Breast epithelium (tissue), 4 donors: ENCODE measurements at regions not wholly inside any gene's neighbourhood (a gene's known extent, or its start where the extent isn't known, plus 50 kb on each side); places are given as distances from the start of the nearest gene placed in this dataset.
"Not testable (repeated sequence)": the region's sequence is repeated elsewhere in the genome, so short reads cannot be mapped to it uniquely, and the experiment has no call there.

Experiments used
- DNase-seq, 2 donors: peaks; one replicate each; pipeline ENCODE4 v3.0.0-alpha.2; 2019; ENCODE audit warnings: low spot score in 2 of 2
- H3K27ac ChIP-seq, 2 donors: fragments of 200-600 bp; sonication (generic) in 1 of 2; one replicate each; pipeline ENCODE4 v1.5.1; 2016 to 2019; ENCODE audit warnings: mild to moderate bottlenecking in 1 of 2
- H3K27me3 ChIP-seq, 2 donors: fragments of 200-600 bp; sonication (generic) in 1 of 2; one replicate each; pipeline versions ENCODE4 v1.5.1 to v1.6.0; 2017 to 2019; ENCODE audit warnings: control low read depth in 1 of 2, mild to moderate bottlenecking in 1 of 2
- H3K36me3 ChIP-seq: fragments of 200-600 bp; one replicate; pipeline ENCODE4 v1.5.1; 2019
- H3K4me1 ChIP-seq, 2 donors: fragments of 200-600 bp; sonication (generic); one replicate each; pipeline ENCODE4 v1.5.1; 2016 to 2019; ENCODE audit warnings: control low read depth in 1 of 2
- H3K4me3 ChIP-seq, 3 donors: fragments of 200-600 bp; sonication (generic); 1 replicate in 2 of 3; 2 replicates in 1 of 3; pipeline ENCODE4 v1.5.1; 2016 to 2019; ENCODE audit warnings: mild to moderate bottlenecking in 3 of 3, moderate library complexity in 2 of 3
- H3K9me3 ChIP-seq, 2 donors: fragments of 200-600 bp; sonication (generic) in 1 of 2; one replicate each; pipeline ENCODE4 v1.5.1; 2016 to 2019; ENCODE audit warnings: control low read depth in 1 of 2
- CTCF ChIP-seq, 3 donors: fragments of 450-650 bp; IDR thresholded peaks; one replicate each; pipeline ENCODE4 v1.5.1; 2016 to 2017; ENCODE audit warnings: antibody characterized with exemption in 3 of 3, mild to moderate bottlenecking in 3 of 3, moderate library complexity in 3 of 3
- POLR2A ChIP-seq: fragments of 450-650 bp; IDR thresholded peaks from one replicate; pipeline ENCODE4 v1.6.1; 2016; ENCODE audit warnings: antibody characterized with exemption, mild to moderate bottlenecking, moderate library complexity
- POLR2AphosphoS5 ChIP-seq, 3 donors: sonication (generic); formaldehyde crosslinking; IDR thresholded peaks; one replicate each; pipeline ENCODE4 v1.6.1; 2017; ENCODE audit warnings: antibody characterized with exemption in 3 of 3
- intact Hi-C: fragments of 100-400 bp; cut with DNase I; formaldehyde crosslinking; loops from one replicate; pipeline ENCODE4 v1.15.1; 2023; ENCODE audit warnings: low total_unique reads

- intact Hi-C loops = no loop called here
Measured at GRCh38 chr1:120954736-120955135, 65.2 kb downstream of the PPIAL4A start.

GRCh38 chr1:120955961-120956360, 66.4 kb downstream of the PPIAL4A start:
- DNase-seq, H3K36me3 ChIP-seq, H3K4me3 ChIP-seq, H3K27ac ChIP-seq, H3K4me1 ChIP-seq, H3K9me3 ChIP-seq, H3K27me3 ChIP-seq, intact Hi-C loops: not testable (repeated sequence)

More at GRCh38 chr1:120954736-120955135, 65.2 kb downstream of the PPIAL4A start:
- TF ChIP-seq POLR2AphosphoS5 (IDR thresholded peaks at IDR 0.05) (no peak), POLR2A (no peak), CTCF (IDR thresholded peaks at IDR 0.05) (no peak)
- no peak for DNase-seq
- no peaks in the 10 kb centered on the region for H3K27me3 ChIP-seq
- no peaks in the 10 kb centered on the region for H3K36me3 ChIP-seq
- H3K27ac ChIP-seq = no peak overlapping the region
- no peaks in the 10 kb centered on the region for H3K4me1 ChIP-seq
- H3K4me3 ChIP-seq = no peak overlapping the region
- no peaks in the 10 kb centered on the region for H3K9me3 ChIP-seq

GRCh38 chr1:120966018-120966417, 76.4 kb downstream of the PPIAL4A start:
- H3K27ac ChIP-seq, DNase-seq, H3K4me3 ChIP-seq, H3K4me1 ChIP-seq, H3K27me3 ChIP-seq, H3K36me3 ChIP-seq, H3K9me3 ChIP-seq, intact Hi-C loops: not testable (repeated sequence)

DNA sequence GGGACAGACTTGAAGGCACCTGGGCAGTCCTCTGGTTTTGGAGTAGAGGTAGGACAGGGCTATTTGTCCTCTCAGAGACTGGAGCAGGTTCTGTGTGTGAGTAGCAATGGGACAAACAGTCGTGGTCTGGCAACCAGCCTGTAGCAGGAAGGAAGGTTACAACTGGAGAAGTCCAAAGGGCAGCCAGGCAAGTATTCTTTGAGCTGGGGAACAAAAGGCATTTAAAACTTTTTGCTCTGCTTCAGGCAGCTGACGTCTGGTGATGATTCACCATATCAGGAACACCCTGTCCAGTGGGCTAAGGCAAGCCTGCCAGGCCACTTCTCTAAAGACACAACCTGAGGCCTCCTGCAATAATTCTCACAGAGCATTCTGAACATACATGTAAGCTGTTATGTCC, 83.3 kb downstream of the PPIAL4A start:
- H3K36me3 ChIP-seq, H3K27me3 ChIP-seq, H3K4me1 ChIP-seq, intact Hi-C loops, H3K4me3 ChIP-seq, H3K9me3 ChIP-seq: not testable (repeated sequence)
- peak in 1 of 2 donors; percentile 67 for DNase-seq
- TF ChIP-seq POLR2AphosphoS5 (IDR thresholded peaks at IDR 0.05) = peak in 1 of 3 donors; percentile 19
- H3K27ac ChIP-seq = peak overlapping the region in 1 of 2 donors; percentile 16

GRCh38 chr1:120973836-120974235, 84.3 kb downstream of the PPIAL4A start:
- DNase-seq, H3K4me3 ChIP-seq, H3K9me3 ChIP-seq, H3K4me1 ChIP-seq, H3K36me3 ChIP-seq, intact Hi-C loops, H3K27ac ChIP-seq, H3K27me3 ChIP-seq: not testable (repeated sequence)

- H3K9me3 ChIP-seq, H3K4me1 ChIP-seq, H3K4me3 ChIP-seq, H3K27me3 ChIP-seq, intact Hi-C loops, H3K27ac ChIP-seq, DNase-seq, H3K36me3 ChIP-seq: not testable (repeated sequence)
Measured at GRCh38 chr1:120977279-120977678, 87.7 kb downstream of the PPIAL4A start.

DNA sequence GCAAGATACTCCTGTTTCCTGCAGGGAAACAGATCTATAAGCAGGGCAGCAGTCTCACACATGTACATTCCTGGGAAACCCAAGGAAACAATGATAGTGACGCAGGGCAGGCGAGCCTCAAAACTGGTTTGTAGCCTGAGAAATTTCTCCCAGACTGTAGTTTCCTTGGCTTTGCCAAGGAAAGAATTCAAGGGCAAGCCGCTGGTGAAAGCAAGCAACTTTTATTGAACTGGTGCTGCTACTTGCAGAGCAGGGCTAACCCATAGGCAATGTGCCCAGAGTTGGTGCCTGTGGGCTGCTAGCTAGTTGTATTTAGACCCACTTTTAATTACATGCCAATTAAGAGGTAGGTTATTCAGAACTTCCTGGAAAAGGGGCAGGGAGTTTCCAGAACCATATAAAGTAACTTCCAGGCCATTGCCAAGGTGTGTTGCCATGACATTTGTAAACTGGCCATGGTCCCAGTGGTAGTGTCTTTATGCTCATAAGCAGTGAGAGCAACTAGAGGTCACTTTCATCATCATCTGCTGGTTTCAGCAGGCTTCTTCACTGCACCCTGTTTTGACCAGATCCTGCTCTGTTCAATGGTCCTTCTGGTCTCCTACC, 92.0 kb downstream of the PPIAL4A start:
- intact Hi-C loops, H3K36me3 ChIP-seq, H3K9me3 ChIP-seq, H3K4me3 ChIP-seq, H3K4me1 ChIP-seq, H3K27me3 ChIP-seq: not testable (repeated sequence)
- H3K27ac ChIP-seq = peak overlapping the region; percentile 62
- peak in 1 of 2 donors; percentile 74 for DNase-seq

DNA sequence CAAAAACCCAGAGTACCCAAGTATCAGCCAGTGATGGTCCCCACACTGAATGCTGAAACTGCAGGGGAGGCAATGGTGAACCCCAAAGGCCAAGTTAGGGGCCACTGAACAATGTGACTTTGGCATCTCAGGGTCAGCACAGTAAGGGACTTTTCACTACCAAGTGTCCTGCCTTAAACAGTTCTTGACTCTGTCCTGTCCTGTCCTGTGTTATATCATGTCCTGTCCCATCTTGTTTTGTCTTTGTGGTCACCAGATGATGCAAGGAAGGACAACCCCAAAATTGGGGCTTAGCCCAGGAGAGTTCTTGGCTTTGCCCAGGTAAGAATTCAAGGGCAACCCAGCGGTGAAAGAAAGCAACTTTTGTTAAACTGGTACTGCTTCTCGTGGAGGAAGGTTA, 105.0 kb downstream of the PPIAL4A start:
- H3K36me3 ChIP-seq, H3K4me1 ChIP-seq, H3K4me3 ChIP-seq, H3K27me3 ChIP-seq, DNase-seq, intact Hi-C loops, H3K27ac ChIP-seq, H3K9me3 ChIP-seq: not testable (repeated sequence)

DNA sequence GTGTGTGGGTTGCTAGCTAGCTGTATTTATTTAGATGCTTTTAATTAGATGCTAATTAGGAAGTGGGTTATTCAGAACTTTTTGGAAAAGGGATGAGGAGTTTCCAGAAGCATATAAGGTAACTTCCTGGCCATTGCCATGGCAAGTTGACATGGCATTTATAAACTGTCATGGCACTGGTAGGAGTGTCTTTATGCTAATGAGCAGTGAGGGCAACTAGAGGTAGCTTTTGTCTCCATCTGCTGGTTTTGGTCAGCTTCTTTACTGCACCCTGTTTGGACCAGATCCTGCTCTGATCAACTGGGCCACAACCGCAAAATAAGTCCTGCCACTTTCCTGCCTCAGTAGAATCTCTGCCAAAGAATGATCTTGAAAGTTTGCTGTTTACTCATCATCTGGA, 105.5 kb downstream of the PPIAL4A start:
- H3K27ac ChIP-seq, DNase-seq, intact Hi-C loops, H3K4me3 ChIP-seq, H3K27me3 ChIP-seq, H3K9me3 ChIP-seq, H3K36me3 ChIP-seq, H3K4me1 ChIP-seq: not testable (repeated sequence)

DNA sequence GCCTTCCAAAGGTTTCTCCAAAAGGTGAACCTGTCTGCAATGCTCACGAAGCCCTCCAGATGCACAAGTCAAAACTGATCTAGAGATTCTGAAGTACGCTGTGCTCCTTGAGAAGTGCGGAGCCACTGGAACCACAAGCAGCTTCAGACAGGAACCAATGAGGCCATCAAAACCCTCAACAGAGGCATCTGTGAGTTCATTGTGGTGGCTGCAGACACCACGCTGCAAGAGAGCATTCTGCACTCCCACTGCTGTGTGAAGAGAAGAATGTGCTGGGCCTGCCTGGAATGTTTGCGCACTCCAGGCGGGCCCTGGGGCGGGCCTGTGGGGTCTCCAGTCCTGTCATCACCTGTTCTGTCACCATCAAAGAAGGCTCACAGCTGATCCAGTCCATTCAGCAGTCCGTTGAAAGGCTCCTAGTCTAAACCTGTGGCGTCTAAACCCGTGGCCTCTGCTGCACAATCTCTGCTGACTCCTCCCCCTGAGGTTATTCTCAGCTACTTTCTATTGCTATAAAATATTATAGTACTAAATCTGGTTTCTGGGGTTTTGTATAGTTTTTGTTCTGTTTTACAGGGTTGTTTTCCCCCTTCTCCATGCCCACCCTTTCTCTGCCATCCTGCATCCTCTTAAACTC, 111.6 kb downstream of the PPIAL4A start:
- H3K4me1 ChIP-seq, H3K27me3 ChIP-seq, H3K9me3 ChIP-seq, H3K4me3 ChIP-seq, DNase-seq, H3K27ac ChIP-seq, H3K36me3 ChIP-seq, intact Hi-C loops: not testable (repeated sequence)

GRCh38 chr1:121003230-121003629, 113.7 kb downstream of the PPIAL4A start:
- H3K36me3 ChIP-seq, DNase-seq, H3K27me3 ChIP-seq, H3K4me1 ChIP-seq, H3K9me3 ChIP-seq, H3K4me3 ChIP-seq, intact Hi-C loops, H3K27ac ChIP-seq: not testable (repeated sequence)

GRCh38 chr1:121006826-121007225, 117.3 kb downstream of the PPIAL4A start:
- H3K27me3 ChIP-seq, H3K9me3 ChIP-seq, H3K4me1 ChIP-seq, H3K36me3 ChIP-seq, H3K27ac ChIP-seq, intact Hi-C loops, H3K4me3 ChIP-seq, DNase-seq: not testable (repeated sequence)

DNA sequence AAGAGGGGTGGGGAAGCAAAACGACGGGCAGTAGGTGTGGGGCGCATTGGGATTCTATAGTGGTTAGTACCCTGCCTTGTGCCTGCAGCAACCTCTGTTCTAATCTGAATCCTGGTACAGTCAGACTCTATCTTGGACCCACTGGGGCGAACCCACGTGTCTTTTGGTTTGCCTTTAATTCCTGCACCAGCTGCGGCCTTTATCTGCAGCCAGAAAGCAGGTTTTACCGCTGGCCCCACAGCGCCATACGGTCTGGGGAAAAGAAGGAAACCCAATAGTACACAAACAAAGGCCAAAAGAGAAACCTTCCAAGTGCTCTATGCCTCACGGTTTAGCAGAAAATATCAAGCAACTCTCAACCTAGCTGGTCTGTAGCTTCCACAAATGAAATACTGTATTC, 118.2 kb downstream of the PPIAL4A start:
- peak overlapping the region in 1 of 3 donors; percentile 52 for H3K4me3 ChIP-seq
- H3K4me1 ChIP-seq, H3K27ac ChIP-seq, DNase-seq, intact Hi-C loops, H3K27me3 ChIP-seq, H3K9me3 ChIP-seq, H3K36me3 ChIP-seq: not testable (repeated sequence)
